Lower leg skin (tissue), 3 donors: ENCODE measurements at regions not wholly inside any gene's neighbourhood (a gene's known extent, or its start where the extent isn't known, plus 50 kb on each side); places are given as distances from the start of the nearest gene placed in this dataset.

Source experiments
- CTCF ChIP-seq, 3 donors: fragments of 450-650 bp; IDR thresholded peaks; one replicate each; pipeline ENCODE4 v1.5.1; 2016; ENCODE audit warnings: antibody characterized with exemption in 3 of 3, mild to moderate bottlenecking in 3 of 3, moderate library complexity in 2 of 3
- POLR2A ChIP-seq, 2 donors: fragments of 450-650 bp; IDR thresholded peaks; one replicate each; pipeline ENCODE4 v1.6.1; 2016 to 2017; ENCODE audit warnings: antibody characterized with exemption in 2 of 2, mild to moderate bottlenecking in 1 of 2, moderate library complexity in 1 of 2

DNA sequence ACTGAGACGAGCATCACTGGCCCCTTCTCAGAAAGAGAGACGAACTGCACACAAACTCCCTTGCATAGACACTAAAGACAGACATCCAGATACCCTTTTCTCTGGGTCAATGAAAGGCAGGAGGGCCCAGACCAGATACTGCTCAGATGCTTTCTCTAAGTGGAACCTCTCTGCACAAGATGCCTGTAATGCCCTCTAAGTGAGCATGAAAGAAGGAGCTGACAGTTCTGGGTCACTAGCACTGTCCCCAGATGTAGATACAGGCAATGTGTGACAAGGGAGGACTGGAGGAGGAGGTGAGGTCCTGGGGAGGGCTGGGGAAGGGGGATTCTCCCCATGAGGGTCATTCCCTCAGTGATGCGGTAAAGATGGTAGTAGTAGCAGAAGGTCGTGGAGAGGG is 501.0 kb upstream of the CDH11 start:
- TF ChIP-seq POLR2A (IDR thresholded peaks at IDR 0.05) (no peak), CTCF (IDR thresholded peaks at IDR 0.05) (no peak)
